ENCODE measurements at regions not wholly inside any gene's neighbourhood (a gene's known extent, or its start where the extent isn't known, plus 50 kb on each side); places are given as distances from the start of the nearest gene placed in this dataset.
"Not testable (repeated sequence)": the region's sequence is repeated elsewhere in the genome, so short reads cannot be mapped to it uniquely, and the experiment has no call there.

DNA sequence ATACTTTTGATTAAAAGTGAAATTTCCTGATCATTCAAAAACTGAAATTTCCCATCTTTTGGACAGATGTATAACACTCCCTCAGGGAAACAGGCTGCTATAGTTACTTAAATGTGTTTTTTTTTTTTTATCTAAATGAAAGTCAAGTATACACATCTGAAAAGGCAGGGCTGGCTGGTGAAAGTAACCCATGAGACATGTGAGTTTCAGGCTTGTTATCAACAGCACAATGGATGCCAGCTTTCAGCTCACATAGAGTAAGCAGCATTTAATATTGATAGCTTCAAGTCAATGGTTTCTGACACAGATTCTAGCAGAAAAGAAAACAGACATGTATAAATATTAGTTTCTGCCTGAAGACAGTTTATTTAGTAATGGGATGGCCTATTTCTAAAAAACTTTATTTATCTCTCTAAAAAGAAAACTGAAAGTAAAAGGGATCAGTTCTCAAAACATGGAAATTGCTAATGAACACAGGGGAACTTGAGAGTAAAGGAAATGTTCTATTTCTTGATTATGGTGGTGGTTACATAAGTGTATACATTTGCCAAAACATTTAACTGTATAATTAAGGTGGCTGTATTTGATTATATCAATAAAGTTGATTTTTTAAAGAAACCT, 89.7 kb upstream of the CMC1 start:
- DNase-seq = peak in 2 of 5 experiments; percentile 1 to 49

DNA sequence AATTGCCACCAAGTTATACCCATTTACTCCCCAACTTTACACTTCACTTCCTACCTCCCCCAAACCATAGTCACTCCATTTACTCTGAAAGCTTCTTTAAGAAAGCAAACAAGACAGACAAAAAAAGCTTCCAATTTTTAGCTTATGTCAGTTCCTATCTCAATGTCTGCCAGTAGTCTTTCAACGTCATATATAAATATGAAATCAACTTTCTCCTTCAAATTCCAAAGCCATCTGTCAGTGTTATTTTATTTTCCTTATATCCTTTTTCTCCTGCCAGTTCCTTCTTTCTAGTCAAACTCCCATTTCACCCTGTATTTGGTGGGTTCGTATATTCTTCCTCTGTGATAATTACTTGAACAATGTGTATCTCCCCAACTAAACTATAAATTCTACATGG, 85.8 kb upstream of the CMC1 start:
- DNase-seq = no peak

- DNase-seq = not testable (repeated sequence)
These were observed 84.8 kb upstream of the CMC1 start for GRCh38 chr3:28156599-28156998.

DNA sequence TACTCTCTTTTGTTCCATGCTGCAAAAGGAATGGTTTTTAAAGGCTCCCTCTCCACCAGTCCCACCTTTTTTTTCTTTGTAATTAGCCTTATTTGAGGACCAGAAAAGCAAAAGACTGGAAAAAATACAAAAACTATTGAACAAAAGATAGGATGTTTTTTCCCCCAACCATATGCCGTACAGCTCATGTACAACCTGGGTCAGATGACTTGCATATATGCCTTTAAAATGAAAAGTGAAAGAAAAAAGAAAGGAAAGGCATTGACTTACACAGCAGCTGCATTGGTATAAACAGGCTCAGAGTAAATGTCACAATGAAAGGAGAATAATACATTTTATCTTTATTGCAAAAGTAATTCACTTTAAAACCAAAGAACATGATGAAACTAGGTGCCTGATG, 69.5 kb upstream of the CMC1 start:
- DNase-seq = peak in 2 of 5 experiments; percentile 5 to 79

DNA sequence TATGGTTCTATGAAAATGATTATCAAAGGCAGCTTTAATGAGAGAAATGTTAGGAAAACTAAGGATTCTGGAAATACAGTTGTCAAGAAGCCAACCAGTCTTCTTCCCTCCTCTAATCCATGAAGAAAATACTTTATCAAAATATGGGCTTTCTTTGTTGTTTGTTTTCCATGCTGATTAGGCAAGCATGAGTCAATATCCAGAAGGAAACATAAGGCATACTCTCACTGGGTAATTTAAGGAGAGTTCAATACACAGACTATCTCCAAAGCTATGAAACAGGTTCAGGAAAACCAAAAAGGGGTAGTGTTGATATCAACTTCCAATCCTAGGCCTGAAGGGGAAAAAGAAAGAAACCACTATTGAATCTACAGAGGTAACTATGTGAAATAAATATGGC, 68.7 kb upstream of the CMC1 start:
- no peak for DNase-seq

DNA sequence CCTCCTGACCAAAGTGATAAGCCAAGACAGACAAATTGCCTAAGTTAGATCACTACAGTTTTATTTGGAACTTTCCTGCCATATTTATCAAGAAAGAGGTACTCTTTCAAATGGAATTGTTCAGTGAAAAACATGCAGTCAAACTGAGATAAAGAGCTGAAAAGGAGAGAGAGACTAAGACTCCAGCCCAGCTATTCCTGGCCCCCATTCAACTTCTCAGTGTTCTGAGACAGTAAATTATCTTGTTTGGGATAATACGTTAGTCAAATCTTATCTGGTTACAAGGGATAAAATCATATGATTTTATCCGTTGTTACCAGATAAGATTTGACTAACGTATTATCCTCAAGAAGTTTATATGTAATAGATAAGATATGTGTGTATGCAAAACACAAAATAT, 67.6 kb upstream of the CMC1 start:
- no peak for DNase-seq

DNA sequence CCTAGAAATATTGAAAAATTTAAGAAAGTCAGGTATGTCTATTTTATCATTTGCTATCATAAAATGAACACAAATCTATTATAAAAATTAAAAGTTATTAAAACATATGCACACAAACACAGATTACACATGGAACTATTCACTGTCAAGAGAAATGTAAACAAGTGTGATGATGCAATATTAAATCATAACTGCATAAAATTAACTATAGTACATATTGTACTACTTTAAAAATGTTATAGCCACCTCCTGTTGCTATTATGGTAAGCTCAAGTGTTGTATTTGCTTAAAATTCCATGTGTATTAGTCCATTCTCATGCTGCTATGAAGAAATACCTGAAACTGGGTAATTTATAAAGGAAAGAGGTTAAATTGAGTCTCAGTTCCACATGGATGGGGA, 54.7 kb upstream of the CMC1 start:
- DNase-seq = no peak

DNA sequence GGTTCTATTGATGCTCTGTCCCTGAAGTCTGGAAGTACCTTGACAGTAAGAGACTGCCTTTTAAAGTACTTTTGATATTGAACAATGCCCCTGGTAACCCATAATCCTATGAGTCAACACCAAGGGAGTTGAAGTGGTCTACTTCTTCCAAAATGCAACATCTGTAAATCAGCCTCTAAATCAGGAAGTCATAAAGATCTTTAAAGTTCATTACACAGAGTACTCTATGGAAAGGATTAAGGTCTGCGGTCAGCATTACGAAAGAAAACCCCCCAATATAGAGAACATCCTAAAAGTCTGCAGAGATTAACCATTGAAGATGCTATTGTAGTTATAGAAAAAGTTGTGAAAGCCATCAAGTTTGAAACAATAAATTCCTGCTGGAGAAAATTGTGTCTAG, 52.7 kb upstream of the CMC1 start:
- no peak for DNase-seq

- no peak for DNase-seq
These were observed 50.1 kb upstream of the CMC1 start for GRCh38 chr3:28191363-28191762.
